Heart left ventricle (tissue), 16 donors: ENCODE measurements at regions not wholly inside any gene's neighbourhood (a gene's known extent, or its start where the extent isn't known, plus 50 kb on each side); places are given as distances from the start of the nearest gene placed in this dataset.

Experiments
- ATAC-seq, 4 donors: fragments of 200-7000 bp; cut with Tn5 transposase; one replicate each; pipeline ENCODE4 v1.9.1; 2020 to 2022; ENCODE audit warnings: moderate library complexity in 4 of 4, mild to moderate bottlenecking in 3 of 4, moderate number of reproducible peaks in 1 of 4
- DNase-seq, 5 donors: peaks; one replicate each; pipeline ENCODE4 v3.0.0-alpha.2; 2020
- H3K27ac ChIP-seq, 12 donors: fragments of 200-600 bp; sonication (generic) in 4 of 12; one replicate each; pipeline versions ENCODE4 v1.5.0 to v1.8.0; 2016 to 2022; ENCODE audit warnings: mild to moderate bottlenecking in 2 of 12
- H3K27me3 ChIP-seq, 9 donors: fragments of 200-600 bp; sonication (generic) in 2 of 9; one replicate each; pipeline versions ENCODE4 v1.5.1 to v1.8.0; 2016 to 2022; ENCODE audit warnings: mild to moderate bottlenecking in 3 of 9
- H3K36me3 ChIP-seq, 9 donors: fragments of 200-600 bp; sonication (generic) in 2 of 9; one replicate each; pipeline versions ENCODE4 v1.5.0 to v1.8.0; 2018 to 2022; ENCODE audit warnings: mild to moderate bottlenecking in 2 of 9
- H3K4me1 ChIP-seq, 12 donors: fragments of 200-600 bp; sonication (generic) in 4 of 12; one replicate each; pipeline versions ENCODE4 v1.5.0 to v1.8.0; 2016 to 2022; ENCODE audit warnings: mild to moderate bottlenecking in 3 of 12
- H3K4me3 ChIP-seq, 12 donors: fragments of 200-600 bp; sonication (generic) in 4 of 12; one replicate each; pipeline versions ENCODE4 v1.5.0 to v1.8.0; 2017 to 2022; ENCODE audit warnings: mild to moderate bottlenecking in 9 of 12, moderate library complexity in 4 of 12
- H3K9me3 ChIP-seq, 12 donors: fragments of 200-600 bp; sonication (generic) in 4 of 12; one replicate each; pipeline versions ENCODE4 v1.5.0 to v1.8.0; 2016 to 2022; ENCODE audit warnings: mild to moderate bottlenecking in 1 of 12
- POLR2A ChIP-seq, 2 donors: fragments of 450-650 bp; IDR thresholded peaks; one replicate each; pipeline ENCODE4 v1.6.1; 2017; ENCODE audit warnings: antibody characterized with exemption in 2 of 2, mild to moderate bottlenecking in 2 of 2, moderate library complexity in 2 of 2
- WGBS, 4 donors: extraction: QIAGEN DNeasy Blood & Tissue Kit in 2 of 4; methylation state at CpG; one replicate each; pipeline versions ENCODE4 v1.1.5 to v1.1.7; 2013 to 2018; 5-methylcytosine and 5-hydroxymethylcytosine counted together
- intact Hi-C, 10 donors: fragments of 100-400 bp; cut with DNase I; formaldehyde crosslinking; loops; one replicate each; pipeline versions ENCODE4 v1.11.1 to v1.14.2; 2022
- TF ChIP-seq, protein P1 (sequence below), 12 donors: fragments of 200-600 bp; sonication (generic) in 4 of 12; IDR thresholded peaks; one replicate each; pipeline versions ENCODE4 v1.5.0 to v1.8.0; 2018 to 2022; ENCODE audit warnings: antibody characterized with exemption in 12 of 12, mild to moderate bottlenecking in 5 of 12
- donor health status: ischemic (EF 13 %, LVEDD 7.1; RV severe dilation, severe dysfunction).
- donor health status: healthy with polysubstance abuse.
- donor health status: DM: no; HTN: yes; CAD: no.
- donor health status: DM: no; HTN: no; CAD: no.
- donor health status: ischemic (EF 25% LVEDD 6.9; RV normal size, moderate dysfunction).
- donor health status: ischemic (EF 25% LVEDD 5.7; RV mildly dilated, moderate dysfunction).
- donor health status: healthy.
- donor health status: DM: yes; HTN: yes; CAD: no.
- donor health status: ischemic (EF 35%, LVEDD 5.7; RV mildly dilated, moderate dysfunction).
- donor health status: nonischemic (EF 11% LVEDD 7.7; RV severe dilation, severe dysfunction).
- donor health status: DM: yes; HTN: yes; CAD: no.
- donor health status: PGD.
- donor health status: ischemic (EF 29% LVEDD 5.4; RV normal size, mild dysfunction).
- donor health status: nonischemic (EF 23%, LVEDD 6.1; RV moderate dilation, normal function).

DNA sequence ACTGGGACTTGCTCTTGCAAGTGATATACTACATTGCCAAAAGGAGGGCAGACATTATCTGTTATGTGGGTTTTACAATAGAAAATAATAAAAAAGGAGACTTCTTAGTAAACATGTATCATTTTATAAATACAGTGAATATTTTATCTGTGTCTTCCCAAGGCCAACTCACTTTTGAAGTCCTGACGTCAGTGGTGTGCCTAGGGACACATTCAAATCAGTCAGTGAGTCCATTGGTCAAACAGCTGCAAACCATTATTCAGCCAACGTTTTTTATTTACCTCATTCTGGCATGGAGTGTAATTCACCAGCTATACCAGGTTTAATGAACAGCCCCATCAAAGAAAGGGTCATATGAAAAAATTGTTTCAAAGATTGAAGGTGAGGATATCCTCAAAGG lies 263.7 kb downstream of the IPMK start:
- H3K27me3 ChIP-seq = no peaks in the 10 kb centered on the region
- H3K27ac ChIP-seq = no peak overlapping the region
- intact Hi-C loops = no loop called here
- H3K36me3 ChIP-seq = no peaks in the 10 kb centered on the region
- no peak for DNase-seq
- no peak for TF ChIP-seq POLR2A (IDR thresholded peaks at IDR 0.05)
- TF ChIP-seq, protein P1, sequence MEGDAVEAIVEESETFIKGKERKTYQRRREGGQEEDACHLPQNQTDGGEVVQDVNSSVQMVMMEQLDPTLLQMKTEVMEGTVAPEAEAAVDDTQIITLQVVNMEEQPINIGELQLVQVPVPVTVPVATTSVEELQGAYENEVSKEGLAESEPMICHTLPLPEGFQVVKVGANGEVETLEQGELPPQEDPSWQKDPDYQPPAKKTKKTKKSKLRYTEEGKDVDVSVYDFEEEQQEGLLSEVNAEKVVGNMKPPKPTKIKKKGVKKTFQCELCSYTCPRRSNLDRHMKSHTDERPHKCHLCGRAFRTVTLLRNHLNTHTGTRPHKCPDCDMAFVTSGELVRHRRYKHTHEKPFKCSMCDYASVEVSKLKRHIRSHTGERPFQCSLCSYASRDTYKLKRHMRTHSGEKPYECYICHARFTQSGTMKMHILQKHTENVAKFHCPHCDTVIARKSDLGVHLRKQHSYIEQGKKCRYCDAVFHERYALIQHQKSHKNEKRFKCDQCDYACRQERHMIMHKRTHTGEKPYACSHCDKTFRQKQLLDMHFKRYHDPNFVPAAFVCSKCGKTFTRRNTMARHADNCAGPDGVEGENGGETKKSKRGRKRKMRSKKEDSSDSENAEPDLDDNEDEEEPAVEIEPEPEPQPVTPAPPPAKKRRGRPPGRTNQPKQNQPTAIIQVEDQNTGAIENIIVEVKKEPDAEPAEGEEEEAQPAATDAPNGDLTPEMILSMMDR (IDR thresholded peaks at IDR 0.05) = no peak
- H3K9me3 ChIP-seq = no peaks in the 10 kb centered on the region
- H3K4me1 ChIP-seq = no peaks in the 10 kb centered on the region
- 32 to 61% (median 49%) methylated on average over 2 of the region's 2 CpGs for WGBS, 4 donors
- no peak for ATAC-seq
- H3K4me3 ChIP-seq = no peak overlapping the region

DNA sequence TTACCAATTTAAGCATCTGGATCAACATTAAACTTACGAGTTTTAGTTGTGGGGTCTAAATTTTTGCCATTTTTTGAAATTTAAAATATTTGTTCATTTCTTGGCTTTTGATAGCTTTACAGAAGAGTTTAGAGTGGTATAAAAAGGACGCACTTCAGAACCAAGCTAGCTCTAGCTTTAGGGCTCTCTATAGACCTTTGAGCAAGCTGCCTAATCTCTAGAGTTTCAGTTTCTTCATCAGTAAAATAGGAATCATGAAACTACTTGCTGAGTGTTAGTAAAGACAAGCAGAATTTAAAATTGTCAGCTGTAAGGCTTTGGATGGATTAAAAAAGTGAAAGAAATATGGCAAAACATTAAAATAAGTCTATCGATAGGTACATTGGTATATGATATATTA lies 266.5 kb downstream of the IPMK start:
- Histone ChIP-seq H3K9me3 (no peaks in the 10 kb centered on the region), H3K4me3 (no peak overlapping the region), H3K36me3 (no peaks in the 10 kb centered on the region), H3K27me3 (no peaks in the 10 kb centered on the region), H3K4me1 (no peaks in the 10 kb centered on the region), H3K27ac (no peak overlapping the region)
- 74 to 86% (median 82%) methylated on average over 3 of the region's 3 CpGs for WGBS, 4 donors
- intact Hi-C loops = no loop called here
- TF ChIP-seq, protein P1 (IDR thresholded peaks at IDR 0.05) = no peak
- TF ChIP-seq POLR2A (IDR thresholded peaks at IDR 0.05) = no peak
- DNase-seq (no peak), ATAC-seq (no peak)

DNA sequence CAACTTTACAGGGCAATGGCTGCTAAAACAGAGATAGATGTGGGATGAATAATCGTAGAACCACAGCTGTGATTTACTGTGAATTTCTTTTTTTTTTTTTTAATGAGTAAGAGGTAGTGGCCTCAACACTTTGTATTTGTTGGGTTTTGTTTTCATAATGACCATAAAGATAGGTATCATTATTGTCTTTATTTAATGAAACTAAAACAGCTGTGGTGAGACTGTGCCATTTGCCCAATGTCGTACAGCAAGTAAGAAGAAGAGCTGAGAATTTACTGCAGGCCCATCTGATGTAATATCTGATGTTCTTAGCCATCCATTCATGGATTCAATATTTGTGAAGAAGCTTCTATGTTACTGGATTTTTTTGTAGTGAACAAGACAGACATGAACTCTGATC lies 271.2 kb downstream of the IPMK start:
- H3K4me3 ChIP-seq = no peak overlapping the region
- DNase-seq = no peak
- H3K4me1 ChIP-seq = no peaks in the 10 kb centered on the region
- WGBS, 4 donors = 81 to 92% (median 87%) methylated on average over 2 of the region's 2 CpGs
- H3K27me3 ChIP-seq = no peaks in the 10 kb centered on the region
- no peak for ATAC-seq
- no peak overlapping the region for H3K27ac ChIP-seq
- no peak for TF ChIP-seq POLR2A (IDR thresholded peaks at IDR 0.05)
- TF ChIP-seq, protein P1 (IDR thresholded peaks at IDR 0.05) = no peak
- no peaks in the 10 kb centered on the region for H3K36me3 ChIP-seq
- no peaks in the 10 kb centered on the region for H3K9me3 ChIP-seq
- intact Hi-C loops = no loop called here

DNA sequence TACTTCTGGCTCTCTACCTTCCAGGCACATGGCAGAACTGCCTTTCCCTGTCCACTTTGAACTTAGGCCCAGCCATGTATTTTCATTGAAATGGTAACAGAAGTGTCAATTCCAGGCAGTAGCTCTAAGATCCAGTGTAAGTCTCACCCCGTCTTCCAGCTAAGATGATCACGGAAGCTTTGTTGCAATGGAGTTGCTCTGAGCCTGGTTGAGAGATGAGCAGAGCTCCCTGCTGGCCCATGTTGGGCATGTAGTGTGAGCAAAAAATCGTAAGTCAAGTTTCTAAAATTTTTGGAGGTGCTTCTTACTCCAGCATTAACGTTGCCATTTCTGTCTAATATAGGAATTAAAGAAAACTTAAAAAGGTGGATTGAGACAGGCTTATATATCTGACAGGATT lies 274.4 kb downstream of the IPMK start:
- Histone ChIP-seq H3K4me1 (no peaks in the 10 kb centered on the region), H3K27ac (no peak overlapping the region), H3K9me3 (no peaks in the 10 kb centered on the region), H3K36me3 (no peaks in the 10 kb centered on the region), H3K27me3 (no peaks in the 10 kb centered on the region), H3K4me3 (no peak overlapping the region)
- no peak for TF ChIP-seq POLR2A (IDR thresholded peaks at IDR 0.05)
- TF ChIP-seq, protein P1 (IDR thresholded peaks at IDR 0.05) = no peak
- ATAC-seq (no peak), DNase-seq (no peak)
- intact Hi-C loops = no loop called here
- WGBS, 4 donors = 79 to 88% (median 81%) methylated on average over 4 of the region's 4 CpGs
